HEK293T (cell line): ENCODE measurements at regions not wholly inside any gene's neighbourhood (a gene's known extent, or its start where the extent isn't known, plus 50 kb on each side); places are given as distances from the start of the nearest gene placed in this dataset.

ENCODE experiments used
- BHLHE40 ChIP-seq: fragments of 450-650 bp; IDR thresholded peaks from 2 replicates; pipeline ENCODE4 v1.6.1; 2016; ENCODE audit warnings: mild to moderate bottlenecking, moderate library complexity, borderline replicate concordance
- CTBP1 ChIP-seq: fragments of 450-650 bp; IDR thresholded peaks from 2 replicates; pipeline ENCODE4 v1.6.1; 2016; ENCODE audit warnings: borderline replicate concordance
- FOXA1 ChIP-seq: fragments of 450-650 bp; IDR thresholded peaks from 2 replicates; pipeline ENCODE4 v1.6.1; 2016; ENCODE audit warnings: mild to moderate bottlenecking
- FOXM1 ChIP-seq: fragments of 450-650 bp; IDR thresholded peaks from 2 replicates; pipeline ENCODE4 v1.6.1; 2017; ENCODE audit warnings: mild to moderate bottlenecking, borderline replicate concordance
- NFRKB ChIP-seq: fragments of 450-650 bp; IDR thresholded peaks from 2 replicates; pipeline ENCODE4 v1.6.1; 2016; ENCODE audit warnings: mild to moderate bottlenecking, moderate library complexity
- SP1 ChIP-seq: fragments of 450-650 bp; IDR thresholded peaks from 2 replicates; pipeline ENCODE4 v1.6.1; 2017
- SUZ12 ChIP-seq: fragments of 450-650 bp; IDR thresholded peaks from 2 replicates; pipeline ENCODE4 v1.6.1; 2016; ENCODE audit warnings: mild to moderate bottlenecking

GRCh38 chr21:16404776-16405175 lies 675.0 kb downstream of the USP25 start:
- no peak for TF ChIP-seq NFRKB
- no peak for TF ChIP-seq SP1
- no peak for TF ChIP-seq CTBP1
- TF ChIP-seq FOXA1 = no peak
- TF ChIP-seq SUZ12 = no peak
- TF ChIP-seq BHLHE40 = no peak
- TF ChIP-seq FOXM1 = no peak
